OCI-LY7 (cell line): ENCODE measurements at regions not wholly inside any gene's neighbourhood (a gene's known extent, or its start where the extent isn't known, plus 50 kb on each side); places are given as distances from the start of the nearest gene placed in this dataset.

ENCODE experiments used
- EZH2phosphoT487 ChIP-seq: fragments of 200-600 bp; sonication (generic); IDR thresholded peaks from 2 replicates; pipeline ENCODE4 v1.6.1; 2018; ENCODE audit warnings: low read depth, borderline replicate concordance, mild to moderate bottlenecking, mixed run types, antibody characterized with exemption, low read length, moderate library complexity, mixed read lengths
- TF ChIP-seq, protein P1 (sequence below): fragments of 200-600 bp; sonication (generic); conservative IDR thresholded peaks from 2 replicates; pipeline ENCODE4 v1.5.1; 2014; ENCODE audit warnings: mild to moderate bottlenecking, antibody characterized with exemption, low read length, moderate library complexity, mixed read lengths

DNA sequence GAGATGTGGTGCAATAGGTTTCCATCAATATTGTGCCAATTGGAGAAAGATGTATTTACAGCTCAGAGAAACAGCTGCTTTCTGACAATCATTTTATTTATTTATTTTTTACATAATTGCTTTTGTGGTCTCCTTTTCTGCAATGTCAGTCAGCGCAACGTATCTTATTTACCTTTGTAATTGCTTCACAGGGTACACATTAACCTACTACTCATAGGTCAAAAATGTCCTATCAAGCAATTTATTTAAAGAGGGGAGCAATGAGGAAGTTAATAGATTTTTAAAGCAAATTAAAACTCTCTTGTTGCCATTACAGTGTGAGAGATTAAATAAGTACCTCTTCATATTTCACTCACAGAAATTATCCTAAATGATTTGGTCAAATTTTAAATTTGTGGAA is 291.0 kb downstream of the CALCRL start:
- TF ChIP-seq, protein P1, sequence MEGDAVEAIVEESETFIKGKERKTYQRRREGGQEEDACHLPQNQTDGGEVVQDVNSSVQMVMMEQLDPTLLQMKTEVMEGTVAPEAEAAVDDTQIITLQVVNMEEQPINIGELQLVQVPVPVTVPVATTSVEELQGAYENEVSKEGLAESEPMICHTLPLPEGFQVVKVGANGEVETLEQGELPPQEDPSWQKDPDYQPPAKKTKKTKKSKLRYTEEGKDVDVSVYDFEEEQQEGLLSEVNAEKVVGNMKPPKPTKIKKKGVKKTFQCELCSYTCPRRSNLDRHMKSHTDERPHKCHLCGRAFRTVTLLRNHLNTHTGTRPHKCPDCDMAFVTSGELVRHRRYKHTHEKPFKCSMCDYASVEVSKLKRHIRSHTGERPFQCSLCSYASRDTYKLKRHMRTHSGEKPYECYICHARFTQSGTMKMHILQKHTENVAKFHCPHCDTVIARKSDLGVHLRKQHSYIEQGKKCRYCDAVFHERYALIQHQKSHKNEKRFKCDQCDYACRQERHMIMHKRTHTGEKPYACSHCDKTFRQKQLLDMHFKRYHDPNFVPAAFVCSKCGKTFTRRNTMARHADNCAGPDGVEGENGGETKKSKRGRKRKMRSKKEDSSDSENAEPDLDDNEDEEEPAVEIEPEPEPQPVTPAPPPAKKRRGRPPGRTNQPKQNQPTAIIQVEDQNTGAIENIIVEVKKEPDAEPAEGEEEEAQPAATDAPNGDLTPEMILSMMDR, result no peak
- TF ChIP-seq EZH2phosphoT487, result no peak
